ENCODE measurements at regions not wholly inside any gene's neighbourhood (a gene's known extent, or its start where the extent isn't known, plus 50 kb on each side); places are given as distances from the start of the nearest gene placed in this dataset.

DNA sequence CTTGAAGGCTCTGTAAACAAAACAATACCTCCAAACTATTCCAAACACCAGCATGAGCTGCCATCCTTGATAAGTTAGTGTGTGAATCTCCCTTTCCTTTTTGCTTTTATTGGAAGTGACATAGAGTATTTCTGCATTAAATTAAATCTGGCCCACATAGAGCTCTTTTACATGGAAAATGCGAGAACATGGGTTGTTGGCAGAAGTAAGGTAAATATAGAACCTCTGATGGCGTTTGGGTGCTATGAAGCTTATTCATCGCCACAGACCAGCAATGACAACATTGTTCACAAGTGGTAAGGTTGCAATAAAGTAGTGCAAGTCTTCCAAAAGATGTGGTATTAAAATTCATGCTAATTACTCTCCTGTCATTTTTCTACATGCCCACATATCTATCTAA is 445.8 kb upstream of the JAG1 start:
- TF ChIP-seq, protein P1, sequence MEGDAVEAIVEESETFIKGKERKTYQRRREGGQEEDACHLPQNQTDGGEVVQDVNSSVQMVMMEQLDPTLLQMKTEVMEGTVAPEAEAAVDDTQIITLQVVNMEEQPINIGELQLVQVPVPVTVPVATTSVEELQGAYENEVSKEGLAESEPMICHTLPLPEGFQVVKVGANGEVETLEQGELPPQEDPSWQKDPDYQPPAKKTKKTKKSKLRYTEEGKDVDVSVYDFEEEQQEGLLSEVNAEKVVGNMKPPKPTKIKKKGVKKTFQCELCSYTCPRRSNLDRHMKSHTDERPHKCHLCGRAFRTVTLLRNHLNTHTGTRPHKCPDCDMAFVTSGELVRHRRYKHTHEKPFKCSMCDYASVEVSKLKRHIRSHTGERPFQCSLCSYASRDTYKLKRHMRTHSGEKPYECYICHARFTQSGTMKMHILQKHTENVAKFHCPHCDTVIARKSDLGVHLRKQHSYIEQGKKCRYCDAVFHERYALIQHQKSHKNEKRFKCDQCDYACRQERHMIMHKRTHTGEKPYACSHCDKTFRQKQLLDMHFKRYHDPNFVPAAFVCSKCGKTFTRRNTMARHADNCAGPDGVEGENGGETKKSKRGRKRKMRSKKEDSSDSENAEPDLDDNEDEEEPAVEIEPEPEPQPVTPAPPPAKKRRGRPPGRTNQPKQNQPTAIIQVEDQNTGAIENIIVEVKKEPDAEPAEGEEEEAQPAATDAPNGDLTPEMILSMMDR (IDR thresholded peaks at IDR 0.05; ENCODE audit: poor library complexity, severe bottlenecking) = no peak
- TF ChIP-seq, protein P2, sequence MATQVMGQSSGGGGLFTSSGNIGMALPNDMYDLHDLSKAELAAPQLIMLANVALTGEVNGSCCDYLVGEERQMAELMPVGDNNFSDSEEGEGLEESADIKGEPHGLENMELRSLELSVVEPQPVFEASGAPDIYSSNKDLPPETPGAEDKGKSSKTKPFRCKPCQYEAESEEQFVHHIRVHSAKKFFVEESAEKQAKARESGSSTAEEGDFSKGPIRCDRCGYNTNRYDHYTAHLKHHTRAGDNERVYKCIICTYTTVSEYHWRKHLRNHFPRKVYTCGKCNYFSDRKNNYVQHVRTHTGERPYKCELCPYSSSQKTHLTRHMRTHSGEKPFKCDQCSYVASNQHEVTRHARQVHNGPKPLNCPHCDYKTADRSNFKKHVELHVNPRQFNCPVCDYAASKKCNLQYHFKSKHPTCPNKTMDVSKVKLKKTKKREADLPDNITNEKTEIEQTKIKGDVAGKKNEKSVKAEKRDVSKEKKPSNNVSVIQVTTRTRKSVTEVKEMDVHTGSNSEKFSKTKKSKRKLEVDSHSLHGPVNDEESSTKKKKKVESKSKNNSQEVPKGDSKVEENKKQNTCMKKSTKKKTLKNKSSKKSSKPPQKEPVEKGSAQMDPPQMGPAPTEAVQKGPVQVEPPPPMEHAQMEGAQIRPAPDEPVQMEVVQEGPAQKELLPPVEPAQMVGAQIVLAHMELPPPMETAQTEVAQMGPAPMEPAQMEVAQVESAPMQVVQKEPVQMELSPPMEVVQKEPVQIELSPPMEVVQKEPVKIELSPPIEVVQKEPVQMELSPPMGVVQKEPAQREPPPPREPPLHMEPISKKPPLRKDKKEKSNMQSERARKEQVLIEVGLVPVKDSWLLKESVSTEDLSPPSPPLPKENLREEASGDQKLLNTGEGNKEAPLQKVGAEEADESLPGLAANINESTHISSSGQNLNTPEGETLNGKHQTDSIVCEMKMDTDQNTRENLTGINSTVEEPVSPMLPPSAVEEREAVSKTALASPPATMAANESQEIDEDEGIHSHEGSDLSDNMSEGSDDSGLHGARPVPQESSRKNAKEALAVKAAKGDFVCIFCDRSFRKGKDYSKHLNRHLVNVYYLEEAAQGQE (IDR thresholded peaks at IDR 0.05; ENCODE audit: borderline replicate concordance) = no peak
- no peak for TF ChIP-seq EP300 (conservative IDR thresholded peaks at IDR 0.05; ENCODE audit: poor library complexity, severe bottlenecking)
- no peak for TF ChIP-seq RAD21 (conservative IDR thresholded peaks at IDR 0.05)
- no peak for TF ChIP-seq TAF1 (IDR thresholded peaks at IDR 0.05; ENCODE audit: low read depth)
- no peak for TF ChIP-seq EZH2 (IDR thresholded peaks at IDR 0.05; ENCODE audit: borderline replicate concordance, insufficient read depth, low read length, poor library complexity, severe bottlenecking)
- TF ChIP-seq SMC3 (conservative IDR thresholded peaks at IDR 0.05; ENCODE audit: poor library complexity) = no peak
- TF ChIP-seq MXI1 (conservative IDR thresholded peaks at IDR 0.05; ENCODE audit: poor library complexity, severe bottlenecking) = no peak
- no peak for TF ChIP-seq POLR2AphosphoS5 (IDR thresholded peaks at IDR 0.05)

Data from neural cell (in vitro differentiated cells).